Ishikawa (cell line): ENCODE measurements at regions not wholly inside any gene's neighbourhood (a gene's known extent, or its start where the extent isn't known, plus 50 kb on each side); places are given as distances from the start of the nearest gene placed in this dataset.

Experiments used
- CEBPB ChIP-seq: IDR thresholded peaks from 2 replicates; pipeline ENCODE4 v1.6.1; 2012
- CREB1 ChIP-seq: IDR thresholded peaks from 2 replicates; pipeline ENCODE4 v1.6.1; 2012; ENCODE audit warnings: low read depth
- EP300 ChIP-seq: IDR thresholded peaks from 2 replicates; pipeline ENCODE4 v1.6.1; 2012; ENCODE audit warnings: borderline replicate concordance
- NFIC ChIP-seq: IDR thresholded peaks from 2 replicates; pipeline ENCODE4 v1.6.1; 2012
- RAD21 ChIP-seq: IDR thresholded peaks from 2 replicates; pipeline ENCODE4 v1.6.1; 2012; ENCODE audit warnings: low read depth
- REST ChIP-seq: IDR thresholded peaks from 2 replicates; pipeline ENCODE4 v1.6.1; 2012; ENCODE audit warnings: low read depth, mild to moderate bottlenecking
- TCF12 ChIP-seq: IDR thresholded peaks from 2 replicates; pipeline ENCODE4 v1.6.1; 2012; ENCODE audit warnings: low read depth
- TEAD4 ChIP-seq: IDR thresholded peaks from 2 replicates; pipeline ENCODE4 v1.6.1; 2012

- TF ChIP-seq REST (no peak), CEBPB (no peak), TEAD4 (no peak), NFIC (no peak), EP300 (no peak), RAD21 (no peak), CREB1 (no peak), TCF12 (no peak)
Observed at GRCh38 chr5:117182104-117182503, 607.5 kb upstream of the SEMA6A start.
